ENCODE measurements at regions not wholly inside any gene's neighbourhood (a gene's known extent, or its start where the extent isn't known, plus 50 kb on each side); places are given as distances from the start of the nearest gene placed in this dataset.

DNA sequence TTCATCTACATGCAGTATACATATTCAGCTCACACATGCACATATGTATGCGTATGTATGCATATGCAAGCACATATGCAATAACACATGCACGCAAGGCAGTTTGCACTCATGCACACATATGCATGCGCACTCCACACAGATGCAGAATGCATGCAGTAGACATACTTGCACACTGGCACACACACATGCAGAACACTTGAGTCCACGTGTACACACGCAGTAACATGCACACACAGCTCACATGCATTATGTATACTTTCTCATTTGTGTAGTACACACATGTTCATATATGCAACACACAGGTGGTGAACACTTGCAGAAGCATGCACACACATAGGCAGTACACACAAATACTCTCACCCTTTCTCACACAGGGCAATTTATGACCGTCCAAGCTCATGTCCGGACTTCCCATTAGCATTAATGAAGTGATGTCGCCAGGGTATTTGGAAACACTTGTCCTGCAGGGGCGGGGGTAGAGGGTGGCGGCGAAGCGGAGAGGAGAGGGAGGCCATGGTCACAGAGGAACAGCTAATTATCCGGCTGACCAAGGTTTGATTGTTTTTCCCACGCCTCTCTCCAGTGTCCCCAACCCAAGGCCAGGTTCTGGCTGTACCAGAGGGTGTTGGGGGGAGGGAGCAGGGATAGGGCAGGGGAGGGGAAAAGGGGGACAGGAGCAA lies 91.3 kb downstream of the VEGFA start:
- no peak for DNase-seq

DNA sequence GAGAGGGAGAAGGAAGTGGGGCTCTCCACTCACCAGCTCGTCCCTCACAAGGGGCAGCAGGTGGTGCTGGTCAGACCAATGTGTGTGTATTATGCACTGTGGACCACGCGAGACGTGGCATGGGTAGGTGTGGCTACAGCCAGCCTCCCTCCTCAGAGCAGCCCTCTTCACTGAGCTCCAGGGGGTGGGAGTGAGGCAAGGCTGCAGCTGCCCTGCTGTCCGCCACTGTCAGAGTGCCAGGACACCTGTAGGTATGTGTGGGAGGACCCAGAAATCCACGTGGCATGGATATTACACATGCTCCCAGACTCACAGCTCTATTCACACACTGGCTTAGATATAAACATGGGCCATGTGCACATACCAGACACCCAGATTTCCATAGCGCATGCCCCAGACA lies 90.3 kb downstream of the VEGFA start:
- no peak for DNase-seq

DNA sequence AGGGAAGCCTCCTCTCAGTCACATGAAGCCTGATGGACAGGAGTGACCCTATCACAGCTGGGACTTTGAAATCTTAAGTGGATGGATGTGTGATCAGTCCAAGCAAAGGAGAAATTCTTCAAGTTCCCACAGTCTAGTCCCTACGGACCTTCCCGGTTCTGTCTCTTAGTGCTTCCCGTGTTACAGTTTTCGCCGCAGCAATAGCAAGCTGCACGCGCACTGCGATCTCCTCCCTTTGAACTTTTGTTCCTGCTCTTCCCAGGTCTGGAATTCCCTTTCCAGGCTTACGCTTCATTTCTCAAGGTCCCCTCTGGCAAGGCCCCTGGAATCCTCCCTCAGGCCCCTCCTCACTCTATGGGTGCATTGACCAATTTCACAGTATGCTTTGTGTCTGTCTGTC lies 89.2 kb downstream of the VEGFA start:
- DNase-seq: no peak

DNA sequence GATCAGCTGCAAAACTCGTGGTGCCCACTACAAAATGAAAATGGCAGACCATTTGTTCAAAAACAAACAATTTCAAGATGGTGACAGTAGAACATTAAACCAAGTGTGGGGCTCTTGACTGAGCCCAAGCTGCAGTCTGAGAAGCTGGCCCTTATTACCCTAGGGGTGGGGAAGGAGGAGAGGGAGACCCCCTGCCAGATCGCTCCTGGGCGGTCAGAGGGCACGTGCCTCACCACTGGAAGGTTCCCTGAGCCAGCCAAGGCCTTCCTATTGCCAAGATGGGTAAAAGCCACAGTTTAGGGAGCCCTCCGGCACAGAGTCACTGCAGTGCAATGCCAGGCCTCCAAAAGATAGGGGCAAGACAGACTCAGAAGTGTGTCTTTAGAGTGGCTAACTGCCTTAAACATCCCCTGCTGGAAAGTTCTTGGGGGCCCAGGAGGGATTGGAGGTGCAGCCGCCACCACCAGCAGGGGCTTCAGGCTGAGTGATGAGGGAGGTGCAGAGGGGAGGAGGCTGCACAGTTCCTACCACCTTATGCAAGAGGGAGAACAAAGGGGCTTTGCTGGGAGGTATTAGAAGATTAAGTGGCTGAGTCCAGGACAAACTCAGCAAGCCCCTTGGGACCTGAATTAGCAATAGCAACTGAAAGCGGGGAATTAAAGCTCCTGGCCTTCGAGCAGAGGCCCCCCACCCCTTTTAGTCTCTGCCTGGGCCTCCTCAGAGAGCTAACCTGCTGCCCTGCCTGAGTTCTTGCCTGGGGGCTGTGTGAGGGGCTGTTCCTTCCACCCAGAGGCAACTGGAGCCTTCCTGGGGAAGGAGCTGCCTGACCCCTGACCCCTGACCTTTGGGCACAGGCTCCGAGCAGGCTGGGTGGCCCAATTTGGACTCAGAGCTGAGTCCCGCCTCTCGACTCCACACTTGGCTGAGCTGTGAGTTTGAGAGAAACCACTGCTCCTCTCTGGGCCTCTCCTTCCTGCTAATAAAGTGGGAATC lies 88.4 kb downstream of the VEGFA start:
- no peak for DNase-seq

DNA sequence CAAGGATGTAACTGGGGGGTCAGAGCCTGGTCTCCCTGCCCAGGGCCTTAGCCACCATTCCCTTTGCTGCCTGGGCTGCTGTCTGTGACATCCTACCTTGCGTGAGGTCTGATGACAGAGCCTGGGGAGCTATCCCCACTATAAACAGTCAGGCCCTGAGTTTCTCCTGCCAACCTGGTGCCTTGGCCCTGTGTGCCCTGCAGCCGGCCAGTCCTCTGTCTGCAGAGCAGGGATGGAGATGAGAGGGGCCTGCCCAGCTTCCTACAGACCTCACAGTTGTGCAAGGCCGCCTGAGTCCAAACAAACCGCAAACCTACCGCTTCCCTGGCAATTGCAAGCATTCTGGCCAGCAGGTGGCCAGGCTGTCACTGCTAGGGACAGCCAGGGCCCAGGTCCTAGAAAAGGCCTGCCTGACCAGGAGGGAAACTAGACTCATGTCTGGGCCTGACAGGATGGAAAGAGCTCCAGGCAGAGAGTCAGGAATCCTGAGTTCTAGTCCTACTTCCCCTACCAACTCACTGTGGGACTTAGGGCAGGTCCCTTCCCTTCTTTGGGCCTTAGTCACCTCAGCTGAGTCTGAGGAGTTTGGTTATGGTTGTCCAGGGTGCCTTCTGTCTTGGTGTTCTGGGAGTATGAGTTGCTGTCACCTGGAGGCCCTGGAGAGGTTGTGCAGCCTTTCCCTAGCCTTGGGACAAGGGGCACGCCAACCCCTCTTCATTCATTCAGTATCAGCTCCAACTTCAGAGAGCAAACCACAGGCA lies 86.2 kb downstream of the VEGFA start:
- DNase-seq: no peak

DNA sequence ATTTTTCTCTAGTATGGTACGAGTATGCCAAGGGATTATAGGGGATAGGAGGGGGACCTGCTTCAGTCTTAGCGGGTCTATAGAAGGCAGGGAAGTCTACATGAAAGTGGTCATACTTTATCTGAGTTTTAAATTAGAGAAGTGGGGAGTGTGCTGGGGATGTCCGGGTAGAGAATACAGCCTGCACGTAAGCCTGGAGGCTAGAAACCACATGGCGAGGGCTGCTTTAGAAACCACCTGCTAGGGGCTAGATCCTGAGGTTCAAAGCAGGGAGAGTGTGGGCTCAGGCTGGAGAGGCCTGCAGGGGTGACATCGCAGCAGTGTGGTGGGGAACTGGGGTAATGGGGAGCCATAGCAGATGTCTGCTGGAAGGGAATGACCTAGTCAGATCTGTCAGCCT lies 85.2 kb downstream of the VEGFA start:
- no peak for DNase-seq

DNA sequence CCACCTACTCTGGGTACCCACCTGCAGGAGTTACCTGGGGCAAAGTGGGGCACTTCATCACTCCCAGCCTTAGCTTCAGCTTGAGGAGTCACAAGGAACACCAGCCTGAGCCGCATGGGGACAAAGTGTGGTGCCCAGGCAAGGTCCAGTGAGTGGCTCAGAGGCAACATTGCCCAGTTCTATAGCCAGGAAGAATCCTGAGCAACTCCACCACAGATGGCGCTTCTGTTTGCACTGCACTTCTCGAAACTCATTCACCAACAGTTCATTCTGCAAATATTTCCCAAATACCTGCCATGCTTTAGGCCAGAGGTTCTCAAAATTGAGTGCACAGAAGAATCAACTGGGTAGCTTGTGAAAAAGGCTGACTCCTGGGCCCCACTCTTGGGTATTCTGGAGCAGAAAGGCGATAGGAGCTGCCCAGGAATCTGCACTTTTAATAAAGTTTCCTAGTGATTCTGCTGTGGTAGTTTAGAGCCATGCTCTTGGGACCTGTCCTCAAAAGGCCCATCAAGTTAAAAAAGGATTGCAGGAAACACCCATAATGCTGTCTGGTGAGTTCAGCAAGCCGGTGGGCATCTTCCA lies 83.1 kb downstream of the VEGFA start:
- no peak for DNase-seq

DNA sequence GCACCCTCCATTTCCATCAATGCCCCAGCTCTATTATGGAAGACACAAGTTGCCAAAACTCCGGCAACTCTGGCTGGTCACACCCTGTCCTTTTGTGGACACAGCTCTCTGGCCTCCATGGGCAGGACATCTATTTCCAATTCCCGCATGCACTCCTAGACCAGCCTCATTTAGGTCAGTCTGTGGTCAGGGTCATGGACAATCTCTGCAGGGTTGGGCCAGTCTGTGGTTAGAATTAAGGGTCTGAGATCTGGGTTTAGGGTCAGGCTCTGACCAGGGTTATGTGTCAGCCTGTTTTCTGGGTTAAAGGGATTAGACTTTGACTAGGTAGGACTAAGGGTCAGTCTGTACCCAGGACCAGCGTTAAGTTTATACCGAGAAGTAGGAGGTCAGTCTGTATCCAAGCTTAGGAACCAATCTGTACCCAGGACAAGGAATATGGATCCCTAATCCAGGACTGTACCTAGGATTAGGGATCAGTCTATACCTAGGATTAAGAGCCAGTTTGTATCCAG lies 82.4 kb downstream of the VEGFA start:
- DNase-seq: no peak

DNA sequence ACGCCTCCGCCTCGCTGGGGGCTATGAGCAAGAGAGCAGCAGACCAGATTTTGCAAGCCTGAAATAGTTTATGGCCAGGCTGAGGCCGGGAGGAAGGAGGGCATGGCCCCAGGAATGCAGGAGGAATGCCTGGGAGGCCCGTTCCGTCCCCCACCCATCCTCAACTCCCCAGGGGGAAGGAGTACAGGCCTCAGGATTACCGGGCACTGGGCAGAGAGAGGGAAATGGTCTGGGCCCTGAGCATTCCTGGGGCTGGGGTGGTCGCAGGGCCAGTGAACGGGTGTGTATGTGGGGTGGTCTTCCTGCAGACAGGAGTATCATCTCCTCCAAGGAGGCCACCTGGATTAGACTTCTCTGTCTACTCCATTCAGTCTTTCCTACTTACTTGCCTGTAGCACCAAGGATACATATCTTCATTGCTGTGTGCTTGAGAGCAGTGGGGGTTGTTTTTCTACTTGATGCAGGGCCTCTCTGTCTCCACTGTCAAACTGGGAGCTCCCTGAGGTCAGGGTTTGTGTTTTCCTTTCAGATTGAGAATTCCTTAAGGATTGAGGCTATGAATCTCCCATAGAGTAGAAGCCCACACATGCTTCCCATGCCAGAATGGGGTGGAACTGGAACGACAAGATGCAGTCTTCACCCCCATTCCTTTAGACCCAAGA lies 81.3 kb downstream of the VEGFA start:
- DNase-seq: no peak

DNA sequence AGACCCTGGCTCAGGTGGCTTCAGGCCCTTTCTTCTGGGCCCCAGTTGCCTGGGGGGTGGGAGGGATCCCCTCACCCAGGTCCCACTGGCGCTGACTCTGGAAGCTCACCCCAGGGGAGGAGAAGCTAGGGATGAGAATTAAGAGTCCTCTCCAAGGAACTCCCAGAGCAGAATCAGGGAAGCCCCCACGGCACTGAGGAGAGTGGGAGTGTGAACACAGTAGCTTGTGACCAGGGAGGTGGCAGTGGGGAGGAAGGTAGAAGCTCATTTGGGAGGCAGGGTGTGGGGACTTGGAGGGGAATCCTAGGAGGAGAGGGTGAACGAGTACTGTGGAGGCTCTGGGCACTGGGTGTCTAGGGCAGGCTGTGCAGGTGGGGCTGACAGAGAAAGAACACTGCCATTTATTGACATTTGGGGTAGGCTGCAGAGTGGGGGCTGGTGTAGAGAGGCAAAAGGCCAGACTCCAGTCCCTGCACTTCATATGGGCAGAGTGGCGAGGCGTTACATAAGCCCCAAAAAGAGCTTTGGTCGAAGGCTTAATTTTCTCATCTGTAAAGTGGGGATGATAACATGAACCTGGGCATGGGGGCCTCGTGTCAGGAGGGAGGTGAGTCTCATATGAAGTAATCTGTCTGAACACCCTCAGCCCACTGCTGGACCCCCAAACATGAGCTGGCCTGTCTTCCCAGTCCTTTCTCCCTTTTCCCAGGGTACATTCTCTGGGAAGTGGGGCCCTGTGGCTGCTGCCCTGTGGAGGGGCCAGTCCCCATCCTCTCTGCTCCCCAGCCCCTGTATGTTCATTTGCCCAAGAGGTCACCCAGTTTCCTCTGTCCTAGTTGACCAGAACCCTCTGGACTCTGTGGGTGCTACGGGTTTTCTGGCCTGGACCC lies 80.5 kb downstream of the VEGFA start:
- no peak for DNase-seq

DNA sequence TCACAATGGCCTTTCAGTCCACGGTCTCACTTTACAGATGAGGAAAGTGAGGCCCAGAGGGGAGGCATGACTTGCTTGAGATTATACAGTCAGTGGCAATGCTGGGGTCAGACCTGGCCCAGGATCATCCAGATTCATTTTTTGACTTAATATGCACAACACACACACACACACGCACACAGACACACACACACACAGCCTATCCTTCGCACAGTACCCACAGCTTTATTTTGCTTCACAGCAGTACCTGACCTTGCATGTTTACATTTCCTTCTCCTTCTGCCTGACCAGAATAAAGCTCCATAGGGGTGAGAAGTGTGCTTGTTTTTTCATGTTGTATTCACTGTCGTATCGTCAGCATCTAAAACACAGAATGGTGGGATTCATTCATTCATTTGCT lies 79.8 kb downstream of the VEGFA start:
- no peak for DNase-seq

DNA sequence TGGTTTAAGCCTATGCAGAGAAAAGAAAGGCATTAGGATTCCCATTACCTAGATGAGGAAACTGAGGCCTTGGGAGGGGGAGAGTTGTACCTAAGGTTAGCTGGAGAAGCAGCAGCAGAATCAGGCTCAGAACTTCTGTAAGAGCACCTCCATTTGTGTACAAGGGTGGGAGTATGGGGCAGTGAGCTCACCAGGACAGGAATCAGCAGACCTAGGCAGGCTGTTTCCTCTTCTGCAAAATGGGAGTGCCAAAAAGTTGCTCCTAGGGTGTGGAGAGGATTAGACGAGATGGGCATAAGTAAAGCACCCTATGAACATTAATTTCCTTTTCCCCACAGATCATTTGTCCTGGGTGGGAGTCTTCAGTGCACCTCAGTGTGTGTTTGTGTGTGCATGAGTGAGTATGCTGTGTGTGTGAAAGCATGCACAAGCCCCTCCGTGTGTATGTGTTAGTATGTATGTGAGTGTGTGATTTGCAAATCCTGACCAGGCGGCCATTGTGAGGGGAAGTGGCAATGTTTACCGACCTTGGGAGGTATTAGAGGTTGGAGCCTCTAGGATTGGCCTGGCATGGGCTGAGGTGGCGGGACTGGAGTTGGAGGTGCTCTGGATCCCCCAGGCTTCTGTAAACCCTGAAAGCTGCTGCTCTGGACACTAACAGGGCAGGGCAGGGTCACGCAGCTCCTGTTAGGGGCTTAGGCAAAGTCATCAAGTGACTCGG lies 78.8 kb downstream of the VEGFA start:
- DNase-seq: no peak

DNA sequence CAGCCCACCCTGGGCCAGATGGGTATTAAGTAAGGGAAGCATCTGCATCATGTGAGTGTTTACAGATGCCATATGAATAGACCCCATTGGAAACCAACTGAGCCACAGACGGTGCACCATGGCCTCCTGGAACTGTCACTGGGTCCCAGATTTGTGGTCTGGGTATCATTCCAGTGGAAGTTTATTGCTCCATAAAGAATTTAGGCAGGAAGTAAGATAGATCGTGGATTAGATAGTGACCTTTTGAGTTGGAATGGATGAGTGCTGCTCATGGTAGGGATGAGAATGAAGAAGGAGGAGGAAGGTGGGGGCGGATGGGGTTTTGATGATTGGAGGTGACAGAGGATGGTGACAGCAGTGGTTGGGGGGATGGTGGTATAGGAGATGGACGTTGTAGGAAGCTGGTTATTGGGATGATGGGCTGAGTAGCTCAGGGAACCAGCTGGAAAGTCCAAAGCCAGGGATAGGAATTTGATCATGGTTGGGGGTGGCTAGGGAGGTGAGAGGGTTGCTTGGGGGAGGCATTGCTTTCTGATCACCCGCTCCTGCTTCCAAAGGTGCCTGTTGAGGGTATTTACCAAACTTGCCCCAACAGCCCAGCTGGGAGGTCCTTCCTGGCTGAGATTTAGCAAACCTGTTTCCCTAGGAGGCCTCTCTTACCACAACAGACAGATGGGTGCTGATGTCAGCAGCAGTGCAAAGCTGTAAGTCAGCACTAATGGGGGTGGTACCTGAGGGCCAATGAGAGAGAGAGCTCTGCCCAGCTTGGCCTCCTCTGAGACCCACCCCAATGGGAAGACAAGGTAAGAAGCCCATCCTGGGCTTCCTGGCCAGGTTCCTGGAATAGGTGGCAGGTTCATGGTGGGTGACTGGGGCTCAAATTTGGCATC lies 78.0 kb downstream of the VEGFA start:
- DNase-seq: no peak

DNA sequence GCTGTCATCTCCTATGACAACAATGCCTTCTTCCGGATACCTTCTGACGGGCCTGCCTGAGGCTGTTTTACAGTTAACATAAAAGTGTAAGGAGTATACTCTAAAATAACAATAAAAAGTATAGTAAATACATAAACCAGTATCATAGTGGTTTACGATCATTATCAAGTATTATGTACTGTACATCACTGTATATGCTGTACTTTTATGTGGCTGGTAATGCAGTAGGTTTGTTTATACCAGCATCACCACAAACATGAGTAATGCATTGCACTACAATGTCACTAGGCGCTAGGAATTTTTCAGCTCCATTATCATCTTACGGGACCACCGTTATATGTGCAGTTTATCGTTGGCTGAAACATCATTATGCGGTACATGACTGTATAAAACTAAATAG lies 76.5 kb downstream of the VEGFA start:
- no peak for DNase-seq

DNA sequence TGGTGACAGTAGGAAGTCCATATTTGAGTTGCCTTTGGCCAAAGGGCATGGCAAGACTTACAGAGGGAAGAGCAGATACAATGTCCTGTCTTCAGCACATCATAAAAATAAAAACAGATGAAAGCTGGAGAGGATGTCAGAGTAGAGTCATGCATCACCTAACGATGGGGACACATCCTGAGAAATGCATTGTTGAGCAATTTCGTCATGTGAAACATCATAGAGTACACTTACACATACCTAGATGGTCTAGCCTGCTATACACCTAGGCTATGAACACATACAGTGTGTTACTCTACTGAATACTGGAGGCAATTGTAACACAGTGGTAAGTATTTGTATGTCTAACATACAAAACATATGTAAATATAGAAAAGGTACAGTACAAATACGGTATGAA lies 75.6 kb downstream of the VEGFA start:
- no peak for DNase-seq

DNA sequence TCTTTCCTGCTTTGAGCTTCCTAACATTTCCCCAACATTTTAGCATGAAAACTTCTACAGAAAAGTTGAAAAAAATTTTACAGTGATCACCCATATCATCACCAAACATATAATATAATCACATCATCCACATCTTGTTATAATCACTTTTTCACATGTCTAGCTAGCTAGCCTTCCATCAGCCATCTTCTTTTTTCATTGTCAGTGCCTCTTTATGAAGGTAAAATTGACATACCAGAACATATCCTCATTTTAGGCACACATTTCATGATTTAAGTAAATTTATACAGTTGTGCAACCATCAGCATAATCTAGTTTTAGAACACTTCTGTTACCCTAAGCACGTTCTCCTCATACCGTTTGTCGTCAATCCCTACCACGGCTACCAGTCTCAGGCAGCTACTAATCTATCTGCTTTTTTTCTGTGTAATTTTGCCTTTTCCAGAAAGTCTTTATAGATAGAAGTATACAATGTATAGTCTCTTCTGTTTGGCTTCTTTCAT lies 73.7 kb downstream of the VEGFA start:
- DNase-seq: no peak

DNA sequence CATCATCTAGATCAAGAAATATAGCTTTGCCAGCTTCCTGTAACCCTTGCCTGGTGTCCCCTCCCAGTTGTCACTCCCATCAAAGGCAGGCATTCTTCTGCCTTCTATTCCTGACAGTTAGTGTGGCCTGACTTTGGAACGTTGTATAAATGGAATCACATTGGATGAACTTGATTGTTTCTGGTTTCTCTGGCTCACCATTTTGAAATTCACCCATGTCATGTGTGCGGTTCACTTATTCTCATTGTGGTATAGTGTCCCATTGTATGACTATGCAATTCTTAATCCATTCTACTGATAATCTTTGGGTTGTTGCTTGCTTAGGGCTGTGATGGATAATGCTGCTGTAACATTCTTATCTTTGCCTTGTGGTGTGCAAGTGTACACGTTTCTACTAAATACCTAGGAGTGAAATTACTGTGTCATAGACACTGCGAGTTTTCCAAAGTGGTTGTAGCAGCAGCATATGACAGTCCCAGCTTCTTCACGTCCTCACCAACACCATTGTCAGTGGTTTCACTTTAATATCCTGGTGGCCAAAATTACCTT lies 73.2 kb downstream of the VEGFA start:
- no peak for DNase-seq

DNA sequence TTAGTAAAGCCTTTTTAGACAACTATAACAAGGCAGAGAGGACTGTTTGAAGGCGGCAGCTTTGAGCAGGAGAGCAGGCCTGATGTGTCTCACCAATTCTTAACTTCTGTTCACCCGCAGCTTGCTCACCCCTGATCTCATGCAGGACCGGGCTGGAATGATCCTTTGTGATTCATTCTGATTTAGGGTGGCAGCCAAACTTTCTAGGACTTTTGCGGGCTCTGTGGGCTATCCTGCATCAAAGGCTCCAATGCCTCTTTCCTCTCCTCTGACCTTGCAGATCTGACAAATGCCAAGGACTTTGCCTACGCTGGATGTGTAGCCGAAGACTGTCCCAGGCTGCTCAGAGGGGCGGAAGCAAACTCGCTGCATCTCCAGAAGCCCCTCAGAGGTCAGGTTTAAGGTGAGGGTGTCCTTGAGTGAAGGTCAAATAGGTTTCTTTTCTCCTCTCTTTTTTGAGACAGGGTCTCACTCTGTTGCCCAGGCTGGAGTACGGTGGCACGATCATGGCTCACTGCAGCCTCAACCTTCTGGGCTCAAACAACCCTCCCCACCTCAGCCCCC lies 72.3 kb downstream of the VEGFA start:
- no peak for DNase-seq

All from NCI-H1417 treated with DMSO at 0.1 percent for 48 hours (cell line).